Neural progenitor cell (in vitro differentiated cells): ENCODE measurements at regions not wholly inside any gene's neighbourhood (a gene's known extent, or its start where the extent isn't known, plus 50 kb on each side); places are given as distances from the start of the nearest gene placed in this dataset.

Experiments
- EZH2 ChIP-seq: fragments of 200-600 bp; sonication (generic); IDR thresholded peaks from 2 replicates; pipeline ENCODE4 v1.6.1; 2017; ENCODE audit warnings: antibody characterized with exemption, mild to moderate bottlenecking, moderate library complexity
- EZH2phosphoT487 ChIP-seq: fragments of 200-600 bp; sonication (generic); IDR thresholded peaks from 2 replicates; pipeline ENCODE4 v1.6.1; 2017; ENCODE audit warnings: antibody characterized with exemption
- TF ChIP-seq, protein P1 (sequence below): fragments of 200-600 bp; sonication (generic); IDR thresholded peaks from 2 replicates; pipeline ENCODE4 v1.5.1; 2017; ENCODE audit warnings: antibody characterized with exemption, mild to moderate bottlenecking

DNA sequence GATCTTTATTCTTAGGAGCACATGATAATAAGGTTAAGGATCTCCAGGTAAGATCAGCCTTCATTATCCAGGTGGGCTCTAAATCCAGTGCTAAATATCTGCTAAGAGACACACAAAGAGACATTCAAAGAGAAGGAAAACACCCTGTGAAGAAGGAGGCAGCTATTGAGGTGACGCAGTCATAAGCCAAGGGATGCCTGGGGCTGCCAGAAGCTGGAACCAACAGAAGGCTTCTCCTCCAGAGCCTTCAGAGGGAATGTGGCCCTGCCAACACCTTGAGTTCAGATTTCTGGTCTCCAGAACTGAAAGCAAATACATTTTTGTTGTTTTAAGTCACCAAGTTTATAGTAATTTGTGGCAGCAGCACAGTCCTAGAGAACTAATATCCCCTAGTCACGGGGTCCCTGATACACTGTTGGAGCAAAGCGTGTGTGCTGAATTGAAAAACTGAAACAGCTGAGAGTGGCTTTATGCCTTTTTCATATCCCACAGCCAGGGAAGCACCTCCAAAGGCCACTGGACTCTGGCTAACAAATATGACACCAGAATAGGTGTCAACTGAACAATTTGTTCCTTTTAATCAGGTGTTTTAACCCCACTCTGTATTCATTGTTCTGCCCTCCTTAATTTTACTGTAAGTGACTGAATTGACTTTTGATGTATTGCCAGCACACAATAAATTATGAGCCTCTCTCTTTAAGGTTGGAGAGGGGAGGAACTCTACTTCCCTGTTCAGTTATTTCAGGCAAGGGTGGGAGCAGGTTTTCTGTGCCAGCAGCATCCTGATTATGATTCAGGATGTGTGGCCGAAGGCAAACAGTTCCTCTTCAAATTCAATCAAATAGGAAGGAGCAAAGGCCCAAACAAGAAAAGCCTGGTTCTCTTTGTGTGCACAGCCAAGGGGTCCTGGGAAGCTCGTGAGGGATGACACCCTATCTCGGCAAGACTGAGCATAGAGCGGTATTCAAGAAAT lies 151.8 kb upstream of the HES1 start:
- TF ChIP-seq, protein P1, sequence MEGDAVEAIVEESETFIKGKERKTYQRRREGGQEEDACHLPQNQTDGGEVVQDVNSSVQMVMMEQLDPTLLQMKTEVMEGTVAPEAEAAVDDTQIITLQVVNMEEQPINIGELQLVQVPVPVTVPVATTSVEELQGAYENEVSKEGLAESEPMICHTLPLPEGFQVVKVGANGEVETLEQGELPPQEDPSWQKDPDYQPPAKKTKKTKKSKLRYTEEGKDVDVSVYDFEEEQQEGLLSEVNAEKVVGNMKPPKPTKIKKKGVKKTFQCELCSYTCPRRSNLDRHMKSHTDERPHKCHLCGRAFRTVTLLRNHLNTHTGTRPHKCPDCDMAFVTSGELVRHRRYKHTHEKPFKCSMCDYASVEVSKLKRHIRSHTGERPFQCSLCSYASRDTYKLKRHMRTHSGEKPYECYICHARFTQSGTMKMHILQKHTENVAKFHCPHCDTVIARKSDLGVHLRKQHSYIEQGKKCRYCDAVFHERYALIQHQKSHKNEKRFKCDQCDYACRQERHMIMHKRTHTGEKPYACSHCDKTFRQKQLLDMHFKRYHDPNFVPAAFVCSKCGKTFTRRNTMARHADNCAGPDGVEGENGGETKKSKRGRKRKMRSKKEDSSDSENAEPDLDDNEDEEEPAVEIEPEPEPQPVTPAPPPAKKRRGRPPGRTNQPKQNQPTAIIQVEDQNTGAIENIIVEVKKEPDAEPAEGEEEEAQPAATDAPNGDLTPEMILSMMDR = no peak
- TF ChIP-seq EZH2phosphoT487 = no peak
- TF ChIP-seq EZH2 = no peak
